ENCODE measurements at regions not wholly inside any gene's neighbourhood (a gene's known extent, or its start where the extent isn't known, plus 50 kb on each side); places are given as distances from the start of the nearest gene placed in this dataset.

DNA sequence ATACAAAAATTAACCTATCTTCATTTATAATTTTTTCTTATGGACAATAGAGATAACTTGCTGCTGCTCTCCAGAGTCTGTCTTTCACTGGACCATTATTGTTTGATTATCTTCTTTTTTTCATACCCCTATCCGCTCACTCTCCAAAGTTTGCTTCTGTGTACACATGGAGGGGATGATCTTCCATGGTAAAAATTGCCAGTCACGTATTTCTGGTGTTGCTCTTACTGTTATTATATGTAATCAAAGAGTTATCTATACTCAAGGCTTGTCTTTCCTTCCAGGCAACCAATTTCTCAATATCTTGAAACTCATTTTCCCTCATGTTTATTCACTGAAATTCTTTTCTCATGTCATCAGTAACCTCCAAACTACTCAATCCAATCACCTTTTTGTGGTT, 817.8 kb upstream of the NECTIN3 start:
- no peak for DNase-seq (ENCODE audit: low read depth in 1 of 2, low spot score in 1 of 2)
- Histone ChIP-seq H3K4me3 (replicated peaks; ENCODE audit: insufficient read depth, low read length) (no peak overlapping the region), H3K27ac (replicated peaks) (no peak overlapping the region), H3K27me3 (ENCODE audit: insufficient read depth, poor library complexity, severe bottlenecking) (no peaks in the 10 kb centered on the region)
- no peak for TF ChIP-seq SPI1 (IDR thresholded peaks at IDR 0.05; ENCODE audit: borderline replicate concordance, low read depth)
- no peak for TF ChIP-seq POLR2AphosphoS5 (IDR thresholded peaks at IDR 0.05; ENCODE audit: low read depth)

DNA sequence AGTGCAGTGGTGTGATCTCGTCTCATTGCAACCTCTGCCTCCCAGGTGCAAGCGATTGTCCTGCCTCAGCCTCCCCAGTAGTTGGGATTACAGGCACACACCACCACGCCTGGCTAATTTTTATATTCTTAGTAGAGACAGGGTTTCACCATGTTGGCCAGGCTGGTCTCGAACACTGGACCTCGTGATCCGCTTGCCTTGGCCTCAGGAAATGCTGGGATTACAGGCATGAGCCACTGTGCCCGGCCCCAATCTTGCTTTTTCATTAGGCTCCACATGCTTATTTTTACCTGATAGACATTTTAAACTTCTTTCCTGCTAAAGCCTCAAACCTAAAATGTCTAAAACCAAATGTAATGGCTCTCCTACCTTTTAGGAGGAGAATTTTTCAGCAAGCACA, 817.0 kb upstream of the NECTIN3 start:
- no peaks in the 10 kb centered on the region for H3K27me3 ChIP-seq (ENCODE audit: insufficient read depth, poor library complexity, severe bottlenecking)
- TF ChIP-seq SPI1 (IDR thresholded peaks at IDR 0.05; ENCODE audit: borderline replicate concordance, low read depth) (no peak), GABPA (IDR thresholded peaks at IDR 0.05; ENCODE audit: low read depth) (no peak), POLR2AphosphoS5 (IDR thresholded peaks at IDR 0.05; ENCODE audit: low read depth) (no peak)
- TF ChIP-seq, protein P1, sequence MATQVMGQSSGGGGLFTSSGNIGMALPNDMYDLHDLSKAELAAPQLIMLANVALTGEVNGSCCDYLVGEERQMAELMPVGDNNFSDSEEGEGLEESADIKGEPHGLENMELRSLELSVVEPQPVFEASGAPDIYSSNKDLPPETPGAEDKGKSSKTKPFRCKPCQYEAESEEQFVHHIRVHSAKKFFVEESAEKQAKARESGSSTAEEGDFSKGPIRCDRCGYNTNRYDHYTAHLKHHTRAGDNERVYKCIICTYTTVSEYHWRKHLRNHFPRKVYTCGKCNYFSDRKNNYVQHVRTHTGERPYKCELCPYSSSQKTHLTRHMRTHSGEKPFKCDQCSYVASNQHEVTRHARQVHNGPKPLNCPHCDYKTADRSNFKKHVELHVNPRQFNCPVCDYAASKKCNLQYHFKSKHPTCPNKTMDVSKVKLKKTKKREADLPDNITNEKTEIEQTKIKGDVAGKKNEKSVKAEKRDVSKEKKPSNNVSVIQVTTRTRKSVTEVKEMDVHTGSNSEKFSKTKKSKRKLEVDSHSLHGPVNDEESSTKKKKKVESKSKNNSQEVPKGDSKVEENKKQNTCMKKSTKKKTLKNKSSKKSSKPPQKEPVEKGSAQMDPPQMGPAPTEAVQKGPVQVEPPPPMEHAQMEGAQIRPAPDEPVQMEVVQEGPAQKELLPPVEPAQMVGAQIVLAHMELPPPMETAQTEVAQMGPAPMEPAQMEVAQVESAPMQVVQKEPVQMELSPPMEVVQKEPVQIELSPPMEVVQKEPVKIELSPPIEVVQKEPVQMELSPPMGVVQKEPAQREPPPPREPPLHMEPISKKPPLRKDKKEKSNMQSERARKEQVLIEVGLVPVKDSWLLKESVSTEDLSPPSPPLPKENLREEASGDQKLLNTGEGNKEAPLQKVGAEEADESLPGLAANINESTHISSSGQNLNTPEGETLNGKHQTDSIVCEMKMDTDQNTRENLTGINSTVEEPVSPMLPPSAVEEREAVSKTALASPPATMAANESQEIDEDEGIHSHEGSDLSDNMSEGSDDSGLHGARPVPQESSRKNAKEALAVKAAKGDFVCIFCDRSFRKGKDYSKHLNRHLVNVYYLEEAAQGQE (IDR thresholded peaks at IDR 0.05; ENCODE audit: insufficient replicate concordance, low read depth), result no peak
- TF ChIP-seq, protein P2, sequence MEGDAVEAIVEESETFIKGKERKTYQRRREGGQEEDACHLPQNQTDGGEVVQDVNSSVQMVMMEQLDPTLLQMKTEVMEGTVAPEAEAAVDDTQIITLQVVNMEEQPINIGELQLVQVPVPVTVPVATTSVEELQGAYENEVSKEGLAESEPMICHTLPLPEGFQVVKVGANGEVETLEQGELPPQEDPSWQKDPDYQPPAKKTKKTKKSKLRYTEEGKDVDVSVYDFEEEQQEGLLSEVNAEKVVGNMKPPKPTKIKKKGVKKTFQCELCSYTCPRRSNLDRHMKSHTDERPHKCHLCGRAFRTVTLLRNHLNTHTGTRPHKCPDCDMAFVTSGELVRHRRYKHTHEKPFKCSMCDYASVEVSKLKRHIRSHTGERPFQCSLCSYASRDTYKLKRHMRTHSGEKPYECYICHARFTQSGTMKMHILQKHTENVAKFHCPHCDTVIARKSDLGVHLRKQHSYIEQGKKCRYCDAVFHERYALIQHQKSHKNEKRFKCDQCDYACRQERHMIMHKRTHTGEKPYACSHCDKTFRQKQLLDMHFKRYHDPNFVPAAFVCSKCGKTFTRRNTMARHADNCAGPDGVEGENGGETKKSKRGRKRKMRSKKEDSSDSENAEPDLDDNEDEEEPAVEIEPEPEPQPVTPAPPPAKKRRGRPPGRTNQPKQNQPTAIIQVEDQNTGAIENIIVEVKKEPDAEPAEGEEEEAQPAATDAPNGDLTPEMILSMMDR (IDR thresholded peaks at IDR 0.05; ENCODE audit: insufficient read depth, low read length), result no peak
- no peak for DNase-seq (ENCODE audit: low read depth in 1 of 2, low spot score in 1 of 2)
- no peak overlapping the region for H3K27ac ChIP-seq (replicated peaks)
- H3K4me3 ChIP-seq (replicated peaks; ENCODE audit: insufficient read depth, low read length), result no peak overlapping the region

DNA sequence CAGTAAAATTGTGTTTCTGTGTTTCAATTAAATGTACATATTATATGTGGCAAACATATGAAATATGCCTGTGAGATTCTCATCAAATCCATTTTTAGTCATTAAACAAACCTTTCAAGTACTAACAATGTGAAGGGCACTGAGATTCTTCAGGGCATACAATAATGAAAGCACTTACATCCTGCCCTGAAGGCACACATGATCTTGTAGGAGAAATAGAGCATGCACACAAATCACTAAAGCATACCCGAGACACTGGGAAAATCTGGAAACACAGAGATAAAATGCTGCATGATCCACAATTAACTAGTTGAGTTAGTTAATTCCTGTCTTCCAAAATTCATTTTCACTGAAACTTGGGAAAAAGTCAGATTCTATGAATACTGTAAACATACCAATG, 810.5 kb upstream of the NECTIN3 start:
- H3K4me3 ChIP-seq (replicated peaks; ENCODE audit: insufficient read depth, low read length), result no peak overlapping the region
- TF ChIP-seq POLR2AphosphoS5 (IDR thresholded peaks at IDR 0.05; ENCODE audit: low read depth) (no peak), GABPA (IDR thresholded peaks at IDR 0.05; ENCODE audit: low read depth) (no peak), SPI1 (IDR thresholded peaks at IDR 0.05; ENCODE audit: borderline replicate concordance, low read depth) (no peak)
- TF ChIP-seq, protein P2 (IDR thresholded peaks at IDR 0.05; ENCODE audit: insufficient read depth, low read length), result no peak
- TF ChIP-seq, protein P1 (IDR thresholded peaks at IDR 0.05; ENCODE audit: insufficient replicate concordance, low read depth), result no peak
- DNase-seq (ENCODE audit: low read depth in 1 of 2, low spot score in 1 of 2), result no peak
- no peak overlapping the region for H3K27ac ChIP-seq (replicated peaks)
- no peaks in the 10 kb centered on the region for H3K27me3 ChIP-seq (ENCODE audit: insufficient read depth, poor library complexity, severe bottlenecking)

DNA sequence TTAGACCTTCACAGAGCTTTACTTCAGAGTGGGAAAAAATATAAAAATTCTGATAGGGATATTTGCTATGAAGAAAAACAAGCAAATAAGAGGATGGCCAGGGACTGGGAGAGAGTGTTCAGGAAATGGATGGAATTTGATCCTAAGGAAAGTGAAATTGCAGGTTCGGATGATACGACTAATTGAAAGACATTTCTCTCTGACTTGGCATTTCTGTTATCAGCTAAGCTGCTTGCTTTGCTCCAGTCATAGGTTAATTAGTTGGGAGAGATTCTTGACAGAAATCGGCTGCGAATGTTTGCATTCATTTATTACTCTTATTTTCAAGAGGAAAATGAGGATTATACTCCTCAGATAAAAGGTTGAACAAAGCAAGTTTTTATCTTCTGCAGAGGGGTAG, 808.7 kb upstream of the NECTIN3 start:
- TF ChIP-seq, protein P2 (IDR thresholded peaks at IDR 0.05; ENCODE audit: insufficient read depth, low read length), result no peak
- no peak for TF ChIP-seq GABPA (IDR thresholded peaks at IDR 0.05; ENCODE audit: low read depth)
- TF ChIP-seq POLR2AphosphoS5 (IDR thresholded peaks at IDR 0.05; ENCODE audit: low read depth), result no peak
- TF ChIP-seq SPI1 (IDR thresholded peaks at IDR 0.05; ENCODE audit: borderline replicate concordance, low read depth), result no peak
- TF ChIP-seq, protein P1 (IDR thresholded peaks at IDR 0.05; ENCODE audit: insufficient replicate concordance, low read depth), result no peak
- no peak overlapping the region for H3K4me3 ChIP-seq (replicated peaks; ENCODE audit: insufficient read depth, low read length)
- H3K27ac ChIP-seq (replicated peaks), result no peak overlapping the region
- no peaks in the 10 kb centered on the region for H3K27me3 ChIP-seq (ENCODE audit: insufficient read depth, poor library complexity, severe bottlenecking)
- DNase-seq (ENCODE audit: low read depth in 1 of 2, low spot score in 1 of 2), result no peak
